H4 (cell line): ENCODE measurements at regions not wholly inside any gene's neighbourhood (a gene's known extent, or its start where the extent isn't known, plus 50 kb on each side); places are given as distances from the start of the nearest gene placed in this dataset.

ENCODE experiments used
- DNase-seq: peaks from one replicate; pipeline ENCODE4 v3.0.0-alpha.2; 2015; ENCODE audit warnings: low spot score

- no peak for DNase-seq
Observed at GRCh38 chr1:60222360-60223115, 149.0 kb upstream of the C1orf87 start.

- DNase-seq = no peak
Observed at GRCh38 chr1:60213253-60213652, 139.7 kb upstream of the C1orf87 start.

- DNase-seq = no peak
Observed at GRCh38 chr1:60196026-60196425, 122.5 kb upstream of the C1orf87 start.

GRCh38 chr1:60185684-60186083 lies 112.1 kb upstream of the C1orf87 start:
- no peak for DNase-seq

- no peak for DNase-seq
Observed at GRCh38 chr1:60184521-60184920, 111.0 kb upstream of the C1orf87 start.

- no peak for DNase-seq
Observed at GRCh38 chr1:60173729-60174505, 100.3 kb upstream of the C1orf87 start.

- no peak for DNase-seq
Observed at GRCh38 chr1:60173006-60173405, 99.4 kb upstream of the C1orf87 start.

- peak; percentile 70 for DNase-seq
Observed at GRCh38 chr1:60171801-60172200, 98.2 kb upstream of the C1orf87 start.

GRCh38 chr1:60170709-60171108 lies 97.1 kb upstream of the C1orf87 start:
- DNase-seq = no peak

- no peak for DNase-seq
Observed at GRCh38 chr1:60169206-60169605, 95.6 kb upstream of the C1orf87 start.

GRCh38 chr1:60162936-60163335 lies 89.4 kb upstream of the C1orf87 start:
- DNase-seq = no peak

GRCh38 chr1:60160141-60160540 lies 86.6 kb upstream of the C1orf87 start:
- no peak for DNase-seq

- no peak for DNase-seq
Observed at GRCh38 chr1:60156371-60156770, 82.8 kb upstream of the C1orf87 start.

GRCh38 chr1:60153961-60154360 lies 80.4 kb upstream of the C1orf87 start:
- no peak for DNase-seq

- DNase-seq = no peak
Observed at GRCh38 chr1:60152891-60153290, 79.3 kb upstream of the C1orf87 start.

- no peak for DNase-seq
Observed at GRCh38 chr1:60151311-60151710, 77.7 kb upstream of the C1orf87 start.

GRCh38 chr1:60149251-60149650 lies 75.7 kb upstream of the C1orf87 start:
- DNase-seq = peak; percentile 14

GRCh38 chr1:60146884-60147283 lies 73.3 kb upstream of the C1orf87 start:
- no peak for DNase-seq

GRCh38 chr1:60145771-60146170 lies 72.2 kb upstream of the C1orf87 start:
- DNase-seq = no peak

- no peak for DNase-seq
Observed at GRCh38 chr1:60141743-60142142, 68.2 kb upstream of the C1orf87 start.

GRCh38 chr1:60141276-60141675 lies 67.7 kb upstream of the C1orf87 start:
- DNase-seq = no peak

- DNase-seq = no peak
Observed at GRCh38 chr1:60137406-60137805, 63.8 kb upstream of the C1orf87 start.

- no peak for DNase-seq
Observed at GRCh38 chr1:60136395-60136794, 62.8 kb upstream of the C1orf87 start.
